Astrocyte of the spinal cord (primary cell): ENCODE measurements at regions not wholly inside any gene's neighbourhood (a gene's known extent, or its start where the extent isn't known, plus 50 kb on each side); places are given as distances from the start of the nearest gene placed in this dataset.

ENCODE experiments used
- DNase-seq: peaks from one replicate; pipeline ENCODE4 v3.0.0; 2011; ENCODE audit warnings: low read depth, low spot score
- H3K4me3 ChIP-seq: 2 replicates; pipeline ENCODE4 v1.5.1; 2011; ENCODE audit warnings: low read depth, mild to moderate bottlenecking, low read length, moderate library complexity
- in situ Hi-C: cut with HindIII; loops from 2 replicates; pipeline ENCODE4 v1.10.0; 2017; ENCODE audit warnings: low sequenced_read_pairs
- TF ChIP-seq, protein P1 (sequence below): IDR thresholded peaks from 2 replicates; pipeline ENCODE4 v1.5.1; 2012; ENCODE audit warnings: low read depth, mild to moderate bottlenecking, low read length, inconsistent platforms

DNA sequence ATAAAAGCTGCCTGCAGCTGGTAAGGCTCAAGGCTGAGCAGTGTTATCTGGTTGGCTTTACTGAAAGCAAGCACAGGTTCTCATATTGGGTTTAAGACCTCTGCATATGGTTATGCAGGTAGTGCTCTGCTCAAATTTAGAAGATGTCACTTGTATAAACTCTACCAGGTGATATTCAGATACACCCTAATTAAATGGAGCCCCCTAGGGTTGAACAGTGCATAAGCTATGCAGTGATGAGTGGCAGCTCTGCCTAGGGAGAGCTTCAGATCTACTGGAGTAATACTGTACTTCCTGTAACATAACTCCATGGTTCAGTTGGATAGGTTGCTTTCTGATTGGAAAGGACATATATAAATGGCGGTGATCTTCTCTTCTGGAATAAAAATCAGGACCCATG, 222.7 kb downstream of the CYRIA start:
- no peak for DNase-seq
- TF ChIP-seq, protein P1, sequence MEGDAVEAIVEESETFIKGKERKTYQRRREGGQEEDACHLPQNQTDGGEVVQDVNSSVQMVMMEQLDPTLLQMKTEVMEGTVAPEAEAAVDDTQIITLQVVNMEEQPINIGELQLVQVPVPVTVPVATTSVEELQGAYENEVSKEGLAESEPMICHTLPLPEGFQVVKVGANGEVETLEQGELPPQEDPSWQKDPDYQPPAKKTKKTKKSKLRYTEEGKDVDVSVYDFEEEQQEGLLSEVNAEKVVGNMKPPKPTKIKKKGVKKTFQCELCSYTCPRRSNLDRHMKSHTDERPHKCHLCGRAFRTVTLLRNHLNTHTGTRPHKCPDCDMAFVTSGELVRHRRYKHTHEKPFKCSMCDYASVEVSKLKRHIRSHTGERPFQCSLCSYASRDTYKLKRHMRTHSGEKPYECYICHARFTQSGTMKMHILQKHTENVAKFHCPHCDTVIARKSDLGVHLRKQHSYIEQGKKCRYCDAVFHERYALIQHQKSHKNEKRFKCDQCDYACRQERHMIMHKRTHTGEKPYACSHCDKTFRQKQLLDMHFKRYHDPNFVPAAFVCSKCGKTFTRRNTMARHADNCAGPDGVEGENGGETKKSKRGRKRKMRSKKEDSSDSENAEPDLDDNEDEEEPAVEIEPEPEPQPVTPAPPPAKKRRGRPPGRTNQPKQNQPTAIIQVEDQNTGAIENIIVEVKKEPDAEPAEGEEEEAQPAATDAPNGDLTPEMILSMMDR, result no peak
- in situ Hi-C loops, result no loop called here
- no peak overlapping the region for H3K4me3 ChIP-seq

DNA sequence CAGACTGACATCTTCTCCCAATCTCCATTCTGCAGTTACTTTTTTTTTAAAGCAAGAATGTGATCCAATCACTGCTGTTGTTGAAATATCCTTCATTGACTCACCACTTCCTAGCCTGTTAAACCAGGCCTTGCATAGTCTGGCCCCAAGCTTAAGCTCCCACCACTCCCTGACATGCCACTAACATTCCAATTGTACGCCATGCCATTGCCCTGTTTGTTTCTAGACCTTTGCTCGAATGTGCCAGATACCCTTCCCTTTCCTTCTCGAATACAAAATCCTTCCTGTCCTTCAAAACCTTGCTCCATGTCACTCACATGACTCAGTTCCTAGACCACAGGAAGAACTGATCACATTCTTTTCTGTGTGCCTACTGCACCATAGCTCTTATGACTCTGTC, 224.2 kb downstream of the CYRIA start:
- TF ChIP-seq, protein P1, result no peak
- in situ Hi-C loops, result no loop called here
- DNase-seq, result no peak
- no peak overlapping the region for H3K4me3 ChIP-seq

DNA sequence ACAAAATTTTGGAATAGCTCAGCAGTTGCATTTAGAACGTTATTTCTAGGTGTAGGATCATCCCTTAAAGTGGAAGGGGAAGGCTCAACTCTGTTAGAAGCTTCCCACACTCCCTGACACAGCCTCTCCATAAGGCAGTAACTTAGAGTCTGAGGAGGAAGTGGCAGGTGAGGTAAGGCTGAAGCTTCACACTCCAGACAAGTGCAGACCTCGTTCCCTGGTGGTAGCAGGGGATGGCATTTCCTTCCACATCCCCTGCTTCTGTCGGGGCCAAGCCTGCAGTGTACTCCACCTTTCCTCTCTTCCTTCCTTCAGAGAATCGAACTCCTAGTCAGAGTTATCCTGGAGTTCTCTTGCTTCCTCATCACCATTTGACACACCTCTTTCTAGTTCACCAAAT, 224.7 kb downstream of the CYRIA start:
- H3K4me3 ChIP-seq, result no peak overlapping the region
- in situ Hi-C loops, result no loop called here
- TF ChIP-seq, protein P1, result no peak
- no peak for DNase-seq

DNA sequence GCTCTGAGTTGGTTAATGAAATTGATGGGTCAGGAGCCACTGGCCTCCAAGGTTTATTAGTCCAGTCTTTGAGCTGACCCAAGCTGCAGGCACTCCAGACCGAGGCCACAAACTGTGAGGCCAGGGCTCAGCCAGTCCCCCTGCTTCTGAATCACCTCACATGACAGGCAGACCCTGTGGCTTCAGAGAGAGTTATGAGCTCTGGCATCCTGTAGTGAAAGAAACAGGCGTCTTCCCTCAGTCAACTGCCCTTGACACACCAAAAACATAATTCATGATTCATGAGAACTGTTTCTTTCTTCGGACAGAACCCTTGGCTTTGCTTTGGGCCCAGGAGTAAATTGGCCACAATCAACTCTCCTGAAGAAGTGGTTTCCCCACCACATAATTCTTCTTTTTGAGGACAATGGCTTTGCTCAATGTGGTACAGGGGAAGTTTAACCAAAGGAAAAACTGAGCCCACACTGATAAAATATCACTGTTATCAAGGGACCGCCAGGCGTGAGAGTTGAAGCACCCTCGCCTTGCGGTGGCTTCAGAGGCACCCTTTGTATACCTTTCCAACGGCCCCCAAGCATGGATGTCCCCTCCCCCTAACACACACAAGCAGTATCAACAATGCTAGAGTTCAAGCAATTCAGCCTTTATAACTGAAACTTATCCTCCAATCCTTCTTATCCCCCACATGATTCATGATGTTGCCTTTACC, 226.9 kb downstream of the CYRIA start:
- H3K4me3 ChIP-seq, result no peak overlapping the region
- in situ Hi-C loops, result no loop called here
- TF ChIP-seq, protein P1, result no peak
- no peak for DNase-seq

DNA sequence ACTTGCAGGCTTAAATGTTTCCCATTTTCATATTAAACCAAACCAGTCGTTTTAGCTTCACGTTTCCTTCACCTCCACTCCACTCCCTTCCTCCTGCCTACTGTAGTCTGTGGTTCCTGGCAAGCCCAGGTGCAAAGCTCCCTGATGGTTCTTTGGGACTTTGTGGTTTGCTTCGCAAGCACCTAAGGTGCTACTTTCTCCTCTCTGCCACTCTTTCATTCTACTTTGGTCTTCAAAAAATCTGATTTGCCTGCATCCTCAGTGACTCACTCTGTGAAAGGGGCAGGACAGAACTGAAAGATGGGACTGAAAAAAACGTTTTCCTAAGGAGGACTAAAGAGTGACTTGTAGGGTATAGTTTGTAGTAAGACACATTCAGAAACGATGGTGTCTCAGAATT, 228.4 kb downstream of the CYRIA start:
- in situ Hi-C loops, result no loop called here
- TF ChIP-seq, protein P1, result no peak
- no peak for DNase-seq

DNA sequence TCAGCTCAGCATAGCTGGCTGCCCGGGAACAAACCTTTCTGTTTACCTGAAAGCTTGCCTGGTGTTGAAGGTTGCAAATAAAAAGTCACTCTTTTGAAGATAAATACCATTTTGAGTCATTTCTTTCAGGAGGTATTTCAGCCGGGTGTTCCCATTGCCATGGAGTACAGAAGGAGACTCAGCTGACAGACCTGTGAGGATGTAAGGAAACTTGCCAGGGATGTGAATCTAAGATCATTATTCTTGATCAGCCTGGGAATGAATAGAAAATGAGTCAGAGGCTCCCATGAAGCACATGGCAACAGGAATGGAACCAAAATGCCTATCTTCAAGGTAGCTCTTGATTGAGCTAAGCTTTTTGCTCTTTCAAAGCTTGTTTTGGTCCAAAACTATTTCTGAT, 231.2 kb downstream of the CYRIA start:
- no peak for DNase-seq
- in situ Hi-C loops, result no loop called here
- no peak overlapping the region for H3K4me3 ChIP-seq
- TF ChIP-seq, protein P1, result no peak

More for the DNA sequence above, 228.4 kb downstream of the CYRIA start:
- no peak overlapping the region for H3K4me3 ChIP-seq
